HG03354 (cell line): ENCODE measurements at regions not wholly inside any gene's neighbourhood (a gene's known extent, or its start where the extent isn't known, plus 50 kb on each side); places are given as distances from the start of the nearest gene placed in this dataset.

Source experiments
- ATAC-seq: cut with Tn5 transposase; IDR thresholded peaks from one replicate; pipeline ENCODE4 v1.9.1; 2021; ENCODE audit warnings: mild to moderate bottlenecking; ENCODE audit not compliant: unreplicated experiment, poor library complexity, severe bottlenecking

DNA sequence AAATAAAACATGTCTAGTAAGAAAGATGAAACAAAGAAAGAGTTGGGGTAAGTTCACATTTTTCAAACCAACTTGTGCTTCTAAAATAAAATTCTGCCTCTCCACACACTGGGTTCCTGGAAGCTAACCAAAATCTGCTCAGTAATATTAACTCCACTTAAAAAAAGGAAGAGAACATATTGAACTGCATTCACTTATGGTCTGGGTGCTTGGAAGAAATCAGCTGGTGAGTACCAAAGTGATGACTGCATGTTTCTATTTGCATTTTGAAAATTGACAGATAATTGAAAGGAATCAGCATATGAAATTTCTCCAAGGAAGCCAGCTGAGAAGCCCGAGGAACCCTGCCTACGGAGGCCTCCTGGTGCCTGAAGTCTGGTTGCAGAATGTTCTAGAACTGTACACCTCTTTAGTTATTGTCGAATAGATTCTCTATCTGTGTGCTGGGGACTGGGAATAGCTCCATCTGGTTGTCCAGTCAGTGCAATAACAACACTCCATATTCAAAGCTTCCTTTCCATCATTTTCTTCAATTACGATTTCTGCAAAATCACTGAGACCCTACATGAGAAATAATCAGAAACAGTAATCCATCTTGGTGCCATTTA is 836.1 kb downstream of the VRK1 start:
- no peak for ATAC-seq

DNA sequence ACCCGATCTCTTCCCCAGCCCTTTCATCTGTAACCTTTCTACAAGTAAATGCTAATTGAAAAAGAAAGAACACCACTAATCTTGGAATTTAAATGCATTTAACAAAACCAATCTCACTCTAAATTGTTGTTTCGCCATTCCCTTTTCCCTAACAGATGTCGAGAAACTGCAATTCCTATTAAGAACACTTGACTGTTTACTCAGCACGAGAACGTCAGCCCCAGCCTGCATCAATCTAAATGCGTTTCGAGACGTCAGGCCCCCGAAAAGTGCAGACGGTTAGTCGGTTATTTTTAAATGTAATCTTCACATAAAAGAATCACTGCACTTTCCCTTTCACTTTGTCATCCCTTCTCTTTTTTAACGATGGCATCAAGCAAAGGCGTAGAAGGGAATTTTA is 837.6 kb downstream of the VRK1 start:
- no peak for ATAC-seq

DNA sequence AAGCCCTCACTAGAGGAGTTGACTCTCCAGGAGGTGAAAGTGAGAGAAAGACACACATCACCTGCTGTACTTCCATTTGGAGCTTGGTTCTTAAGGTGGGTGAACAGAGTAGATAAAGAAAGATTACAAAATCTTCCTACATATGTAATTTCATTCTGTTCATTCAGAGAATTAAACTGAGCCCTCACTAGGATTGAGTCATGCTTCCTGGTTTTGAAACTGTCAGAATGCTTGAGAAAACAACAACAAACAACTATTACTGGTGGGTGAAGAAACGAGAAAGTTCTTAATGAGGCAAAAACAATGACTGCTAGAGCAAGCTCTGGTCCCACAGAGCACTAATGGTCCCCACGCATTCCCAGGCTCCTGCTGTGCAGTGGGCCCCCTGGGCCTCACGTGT is 841.7 kb downstream of the VRK1 start:
- no peak for ATAC-seq

GRCh38 chr14:97640031-97640430 is 842.8 kb downstream of the VRK1 start:
- no peak for ATAC-seq

DNA sequence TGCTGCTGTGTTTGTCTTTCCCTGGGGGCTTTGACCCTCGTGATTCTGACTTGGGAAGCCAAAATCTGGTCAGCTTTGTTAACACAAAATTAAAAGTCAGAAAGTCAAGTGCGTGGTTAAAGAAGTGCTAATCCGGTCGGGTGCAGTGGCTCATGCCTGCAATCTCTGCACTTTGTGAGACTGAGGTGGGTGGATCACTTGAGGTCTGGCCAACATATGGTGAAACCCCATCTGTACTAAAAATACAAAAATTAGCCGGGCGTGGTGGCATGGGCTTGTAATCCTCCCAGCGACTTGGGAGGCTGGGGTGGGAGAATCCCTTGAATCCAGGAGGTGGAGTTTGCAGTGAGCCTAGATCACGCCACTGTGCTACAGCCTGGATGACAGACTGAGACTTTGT is 844.6 kb downstream of the VRK1 start:
- ATAC-seq: no peak

GRCh38 chr14:97642631-97643030 is 845.4 kb downstream of the VRK1 start:
- no peak for ATAC-seq

DNA sequence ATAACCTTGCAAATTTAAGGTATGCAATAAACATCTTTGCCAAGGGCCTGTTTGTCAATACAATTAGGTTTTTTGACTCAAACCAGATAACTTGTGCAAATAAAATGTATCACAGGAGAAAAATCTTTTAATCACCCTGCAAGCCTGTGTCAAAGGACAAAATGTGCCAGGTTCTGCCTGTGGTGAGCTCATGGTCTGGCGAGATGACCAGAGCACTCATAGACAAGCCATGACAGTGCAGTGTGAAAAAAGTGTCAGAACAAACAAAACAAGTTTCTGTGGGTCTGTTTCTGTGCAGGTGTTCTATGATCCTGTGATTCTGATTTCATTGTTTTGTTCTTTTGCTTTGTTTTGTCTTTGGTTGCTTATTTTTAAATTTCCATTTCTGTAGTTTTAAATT is 847.2 kb downstream of the VRK1 start:
- no peak for ATAC-seq

DNA sequence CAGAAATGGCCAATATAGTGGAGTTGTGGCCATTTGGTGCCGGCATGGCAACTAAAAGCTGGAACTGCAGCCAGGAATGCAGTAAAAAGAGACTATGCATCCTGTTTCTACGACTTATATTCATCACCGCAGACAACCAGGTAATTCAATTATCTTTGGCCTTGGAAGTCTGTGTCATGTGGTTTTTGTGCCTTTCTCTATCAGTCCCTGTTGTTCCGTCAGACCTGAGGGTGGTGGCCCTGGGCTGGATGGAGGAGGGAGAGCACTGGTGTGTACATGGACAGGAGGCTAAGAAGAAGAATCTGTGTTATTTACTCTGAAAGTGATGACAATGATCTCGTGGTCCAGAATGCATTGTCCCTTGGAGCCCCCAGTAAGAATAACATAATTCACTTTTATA is 852.6 kb downstream of the VRK1 start:
- no peak for ATAC-seq

- ATAC-seq: no peak
These were observed 858.2 kb downstream of the VRK1 start for GRCh38 chr14:97655169-97655948.

DNA sequence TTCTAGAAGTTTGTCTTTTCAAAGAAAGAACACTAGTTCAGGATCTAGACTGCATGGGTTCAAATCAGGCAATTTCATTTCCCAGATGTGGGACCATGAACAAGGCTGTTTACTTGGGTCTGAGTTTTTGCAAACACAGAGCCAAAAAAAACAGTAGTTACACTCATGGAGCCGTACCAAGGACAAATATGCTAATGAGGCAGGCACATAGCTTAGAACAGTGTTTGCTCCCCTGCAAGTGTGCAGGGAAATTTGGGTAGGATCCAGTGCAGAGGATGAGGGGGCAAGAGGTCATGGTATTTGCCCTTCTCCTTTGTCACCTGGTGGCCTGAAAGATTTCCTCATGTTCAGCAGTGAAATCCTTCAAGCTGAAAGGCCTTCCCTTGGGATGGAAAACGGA is 860.4 kb downstream of the VRK1 start:
- ATAC-seq: no peak

GRCh38 chr14:97687944-97688630 is 890.9 kb downstream of the VRK1 start:
- no peak for ATAC-seq

DNA sequence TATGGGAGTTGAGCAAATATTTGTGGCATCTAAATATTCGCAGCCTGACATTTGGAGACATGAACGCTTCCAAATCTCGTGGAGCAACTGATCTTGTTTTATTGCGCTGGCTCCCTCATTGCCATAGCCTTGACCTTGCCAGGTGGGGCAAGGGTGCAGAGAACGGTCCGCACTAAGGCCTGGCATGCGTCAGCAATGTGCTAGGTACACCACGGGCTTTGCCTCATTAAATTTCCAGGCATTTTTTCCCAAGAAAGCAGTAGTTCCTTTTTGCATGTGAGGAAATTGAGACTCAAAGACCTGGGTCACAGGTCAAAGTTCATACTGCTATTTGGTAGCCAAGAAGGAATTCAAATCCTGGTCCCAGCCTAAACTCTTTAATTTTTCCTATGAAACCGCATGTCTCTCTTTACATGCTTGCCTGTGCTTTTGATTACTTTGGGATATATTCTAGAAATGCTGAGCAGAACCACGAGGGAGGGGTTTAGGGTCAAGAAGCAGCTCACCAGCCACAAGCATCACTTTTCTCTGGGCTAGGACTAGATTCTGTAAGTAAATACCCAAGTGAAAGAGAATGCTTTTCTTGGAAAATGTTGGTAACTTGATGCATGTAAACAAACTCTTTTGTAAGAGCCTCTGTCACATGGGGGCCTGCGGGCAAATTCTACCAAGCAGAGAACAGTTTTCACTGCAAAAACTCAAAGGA is 891.6 kb downstream of the VRK1 start:
- ATAC-seq: no peak

DNA sequence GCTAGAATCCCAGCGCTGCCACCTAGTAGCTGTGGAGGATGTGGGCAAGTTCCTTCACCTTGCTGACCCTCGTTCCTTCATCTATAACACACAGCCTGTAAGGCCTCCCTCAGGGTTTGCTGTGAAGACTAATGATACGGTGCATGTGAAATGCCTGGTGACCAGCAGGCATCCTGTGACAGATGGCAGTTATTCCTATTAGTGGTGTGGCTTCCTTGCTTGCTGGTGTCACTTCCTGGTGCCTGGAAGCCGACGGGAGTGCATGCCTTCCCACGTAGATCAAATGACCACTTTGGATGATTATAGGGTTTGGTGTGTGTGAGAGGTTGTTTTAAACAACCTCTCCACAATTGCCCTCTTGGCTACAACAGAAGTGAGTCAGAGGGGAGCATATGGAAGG is 894.9 kb downstream of the VRK1 start:
- ATAC-seq: no peak

GRCh38 chr14:97695456-97695981 is 898.3 kb downstream of the VRK1 start:
- no peak for ATAC-seq

DNA sequence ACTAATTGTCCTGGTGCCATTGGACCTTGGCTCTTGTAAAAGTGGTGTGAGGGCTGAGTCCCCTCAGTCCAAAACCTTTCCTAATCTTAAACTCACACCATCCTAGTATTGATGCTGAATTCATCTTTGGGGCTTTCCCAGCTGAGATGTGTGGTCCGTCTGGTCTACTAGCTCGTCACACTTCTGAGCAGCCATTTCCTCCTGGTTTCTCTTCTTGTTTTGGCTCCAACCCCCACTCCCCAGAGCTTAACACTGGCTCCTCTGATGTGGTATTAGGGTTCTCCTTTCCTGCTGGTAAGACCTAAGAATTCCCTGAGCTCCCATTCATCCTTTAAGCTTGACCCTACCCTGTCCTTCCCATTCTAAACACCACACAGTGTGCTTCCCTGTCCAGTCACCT is 900.6 kb downstream of the VRK1 start:
- ATAC-seq: no peak

GRCh38 chr14:97699026-97699425 is 901.8 kb downstream of the VRK1 start:
- ATAC-seq: no peak

DNA sequence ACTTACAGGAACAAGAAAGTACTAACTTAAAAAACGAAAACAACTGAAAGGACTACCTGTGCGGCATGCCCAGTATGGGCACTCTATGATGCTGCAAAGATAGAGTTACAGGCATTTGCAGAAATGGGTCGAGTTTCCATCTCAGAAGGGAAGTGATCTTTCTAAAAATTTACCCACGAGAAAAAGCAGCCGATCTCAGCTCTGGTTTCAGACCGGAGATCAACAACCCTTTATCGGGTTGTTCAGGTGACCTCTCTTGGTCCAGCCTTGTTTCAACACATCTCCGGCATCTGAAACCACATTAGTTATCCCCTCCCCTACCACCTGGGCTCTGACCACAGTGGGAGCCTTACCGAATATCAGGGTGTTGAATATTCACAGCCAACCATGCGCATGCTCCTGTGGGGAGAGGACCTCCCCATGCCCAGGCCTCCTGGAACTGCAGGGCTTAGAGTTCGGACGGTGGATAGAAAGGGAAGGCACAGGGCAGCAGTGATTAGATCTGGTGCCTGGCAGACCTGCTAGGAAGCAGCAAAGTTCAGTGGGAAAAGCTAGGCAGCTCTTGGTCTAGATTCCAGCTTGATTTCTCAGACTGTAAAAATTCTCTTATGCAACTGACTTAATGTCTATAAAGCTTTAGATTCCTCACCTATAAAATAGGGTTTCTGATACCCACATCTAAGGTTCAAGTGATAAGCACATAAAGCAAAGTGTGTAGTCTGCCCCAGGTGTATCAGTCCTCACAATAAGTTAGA is 906.0 kb downstream of the VRK1 start:
- no peak for ATAC-seq

GRCh38 chr14:97704316-97704885 is 907.2 kb downstream of the VRK1 start:
- no peak for ATAC-seq

DNA sequence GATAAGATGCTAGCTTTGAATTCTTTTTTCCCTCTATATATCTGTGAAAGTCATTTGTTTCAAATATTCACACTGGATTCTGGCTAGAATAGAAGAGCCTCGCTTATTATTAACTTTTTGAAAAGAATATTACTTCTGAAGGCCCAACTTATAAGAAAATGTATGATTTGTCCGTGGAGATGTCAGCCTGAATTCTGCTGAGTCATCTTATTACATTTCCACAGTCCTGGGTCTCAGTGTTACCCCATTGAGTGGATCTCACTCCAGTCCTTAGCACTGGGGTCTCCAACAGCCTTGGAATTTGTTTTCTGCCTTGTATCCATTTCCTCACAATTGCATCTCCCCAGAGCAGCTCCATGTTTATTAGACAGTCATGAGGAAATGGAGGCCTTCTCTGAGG is 907.9 kb downstream of the VRK1 start:
- ATAC-seq: no peak
